B cell (primary cell): ENCODE measurements at regions not wholly inside any gene's neighbourhood (a gene's known extent, or its start where the extent isn't known, plus 50 kb on each side); places are given as distances from the start of the nearest gene placed in this dataset.

Experiments
- ATAC-seq: fragments of 200-7000 bp; cut with Tn5 transposase; one replicate; pipeline ENCODE4 v1.10.0; 2021; ENCODE audit warnings: low read depth, mild to moderate bottlenecking, moderate number of reproducible peaks, moderate library complexity
- CTCF ChIA-PET: fragments of 350-600 bp; sonication (Branson Sonifier 250); formaldehyde crosslinking; loops from one replicate; lab custom pipeline; 2021; ENCODE audit warnings: antibody characterized with exemption, inconsistent platforms; lab: Charles Lee
- POLR2A ChIA-PET: fragments of 350-600 bp; sonication (Branson Sonifier 250); formaldehyde crosslinking; loops from one replicate; lab custom pipeline; 2021; ENCODE audit warnings: antibody characterized with exemption; lab: Charles Lee
- DNase-seq: peaks from one replicate; pipeline ENCODE4 v3.0.0; 2013
- H2AFZ ChIP-seq: 2 replicates; pipeline ENCODE4 v1.6.1; 2012; ENCODE audit warnings: mild to moderate bottlenecking, low read depth, low read length; ENCODE audit not compliant: insufficient read depth, poor library complexity, severe bottlenecking
- H3K27ac ChIP-seq, 2 donors: 1 replicate in 1 of 2; 2 replicates in 1 of 2; pipeline ENCODE4 v1.5.1; 2012 to 2013; ENCODE audit warnings: low read length in 2 of 2, mild to moderate bottlenecking in 2 of 2, moderate library complexity in 1 of 2
- H3K27me3 ChIP-seq, 4 experiments: fragments of 200-600 bp in 1 of 4; sonication (generic) in 1 of 4; replicated peaks in 1 of 4; 1 replicate in 2 of 4; 2 replicates in 2 of 4; pipeline versions ENCODE4 v1.6.1 to v1.7.0; 2013 to 2016; ENCODE audit warnings: low read length in 3 of 4, mild to moderate bottlenecking in 2 of 4, mixed read lengths in 1 of 4, moderate library complexity in 1 of 4; ENCODE audit not compliant: insufficient read depth in 4 of 4, control insufficient read depth in 3 of 4; ENCODE audit errors: control extremely low read depth in 1 of 4
- H3K36me3 ChIP-seq, 2 experiments: replicated peaks in 1 of 2; 1 replicate in 1 of 2; 2 replicates in 1 of 2; pipeline versions ENCODE4 v1.6.1 to v1.7.1; 2013; ENCODE audit warnings: low read length in 1 of 2; ENCODE audit not compliant: insufficient read depth in 2 of 2, control insufficient read depth in 1 of 2; ENCODE audit errors: control extremely low read depth in 1 of 2, extremely low read depth in 1 of 2
- H3K4me1 ChIP-seq, 2 donors: fragments of 200-600 bp in 1 of 2; sonication (generic) in 1 of 2; 1 replicate in 1 of 2; 2 replicates in 1 of 2; pipeline versions ENCODE4 v1.5.1 to v1.6.1; 2013 to 2017; ENCODE audit warnings: low read length in 2 of 2; ENCODE audit not compliant: control insufficient read depth in 2 of 2, insufficient read depth in 2 of 2
- H3K4me2 ChIP-seq: replicated peaks from 2 replicates; pipeline ENCODE3; 2012; ENCODE audit warnings: mild to moderate bottlenecking, low read depth, low read length; ENCODE audit not compliant: poor library complexity, severe bottlenecking
- H3K4me3 ChIP-seq, 5 experiments: fragments of 200-600 bp in 1 of 5; sonication (generic) in 1 of 5; 1 replicate in 3 of 5; 2 replicates in 2 of 5; pipeline versions ENCODE4 v1.5.1 to v1.7.0; 2011 to 2016; ENCODE audit warnings: low read length in 4 of 5, mild to moderate bottlenecking in 4 of 5, low read depth in 2 of 5, control low read depth in 1 of 5, moderate library complexity in 1 of 5; ENCODE audit not compliant: insufficient read depth in 1 of 5; ENCODE audit errors: control extremely low read depth in 1 of 5, extremely low read depth in 1 of 5
- H3K79me2 ChIP-seq: fragments of 200-600 bp; sonication (generic); one replicate; pipeline ENCODE4 v1.6.0; 2016; ENCODE audit warnings: low read length; ENCODE audit not compliant: control insufficient read depth, insufficient read depth
- H3K9ac ChIP-seq: fragments of 200-600 bp; sonication (generic); 2 replicates; pipeline ENCODE4 v1.6.1; 2017; ENCODE audit warnings: mild to moderate bottlenecking, low read length, moderate library complexity
- H3K9me3 ChIP-seq, 3 donors: one replicate each; pipeline versions ENCODE4 v1.6.1 to v1.7.1; 2013; ENCODE audit warnings: low read length in 2 of 3; ENCODE audit not compliant: control insufficient read depth in 2 of 3, insufficient read depth in 1 of 3; ENCODE audit errors: control extremely low read depth in 1 of 3
- H4K20me1 ChIP-seq: 2 replicates; pipeline ENCODE4 v1.6.0; 2012; ENCODE audit warnings: mild to moderate bottlenecking, low read length; ENCODE audit not compliant: insufficient read depth, control insufficient read depth, poor library complexity, severe bottlenecking
- H3K27ac Mint-ChIP-seq: one replicate; pipeline ENCODE4 v1.8.0; 2021; ENCODE audit warnings: mixed read lengths
- H3K27me3 Mint-ChIP-seq: one replicate; pipeline ENCODE4 v1.8.0; 2021; ENCODE audit warnings: mixed read lengths
- H3K4me1 Mint-ChIP-seq: one replicate; pipeline ENCODE4 v1.8.0; 2021; ENCODE audit warnings: mixed read lengths
- H3K4me3 Mint-ChIP-seq: one replicate; pipeline ENCODE4 v1.8.0; 2021; ENCODE audit warnings: mixed read lengths
- H3K9me3 Mint-ChIP-seq: one replicate; pipeline ENCODE4 v1.8.0; 2022; ENCODE audit warnings: mixed read lengths; ENCODE audit not compliant: insufficient read depth
- CTCF ChIP-seq: fragments of 200-600 bp; IDR thresholded peaks from one replicate; pipeline ENCODE4 v1.8.0; 2022; ENCODE audit warnings: antibody characterized with exemption, mild to moderate bottlenecking
- EZH2 ChIP-seq: IDR thresholded peaks from 2 replicates; pipeline ENCODE4 v1.6.1; 2012; ENCODE audit warnings: borderline replicate concordance, low read depth, mild to moderate bottlenecking, moderate library complexity, low read length; ENCODE audit not compliant: insufficient read depth, poor library complexity, severe bottlenecking
- WGBS: methylation state at CpG from one replicate; pipeline ENCODE4 v1.1.5; 2013; ENCODE audit warnings: missing lambda C conversion rate; ENCODE audit not compliant: insufficient coverage; 5-methylcytosine and 5-hydroxymethylcytosine counted together
- intact Hi-C: fragments of 100-400 bp; cut with micrococcal nuclease; formaldehyde crosslinking; loops from one replicate; pipeline ENCODE4 v1.10.0; 2022

GRCh38 chr6:87791029-87791428 is 89.0 kb upstream of the AKIRIN2 start:
- TF ChIP-seq CTCF (no peak), EZH2 (no peak)
- no peak overlapping the region for H3K4me2 ChIP-seq
- H3K9ac ChIP-seq: no peak overlapping the region
- peak overlapping the region in 1 of 2 donors; percentile 44 for H3K27ac ChIP-seq
- no peaks in the 10 kb centered on the region for H4K20me1 ChIP-seq
- H3K4me1 ChIP-seq: peaks cover 19 to 32% of the 10 kb centered on the region in 2 donors
- H3K9me3 ChIP-seq: no peaks in the 10 kb centered on the region
- H3K27me3 Mint-ChIP-seq: no peaks in the 10 kb centered on the region
- intact Hi-C loops: loop anchor here (5.0 kb wide), 1 partner anchor 34 kb away; no protein-coding TSS in a partner anchor
- H3K4me1 Mint-ChIP-seq: peaks cover 33% of the 10 kb centered on the region
- ChIA-PET POLR2A (interaction anchor here (1.0 kb wide), 1 partner anchor 58 kb away, joined by 3 read pairs; no protein-coding TSS in a partner anchor), CTCF (no interaction called here)
- no peaks in the 10 kb centered on the region for H3K9me3 Mint-ChIP-seq
- no peak overlapping the region for H3K4me3 Mint-ChIP-seq
- ATAC-seq (no peak), DNase-seq (no peak)
- no peaks in the 10 kb centered on the region for H3K36me3 ChIP-seq
- H3K27ac Mint-ChIP-seq: no peak overlapping the region
- H3K27me3 ChIP-seq: no peaks in the 10 kb centered on the region
- no peaks in the 10 kb centered on the region for H3K79me2 ChIP-seq
- H3K4me3 ChIP-seq: no peak overlapping the region
- H2AFZ ChIP-seq: no peak overlapping the region

GRCh38 chr6:87789900-87790290 is 87.9 kb upstream of the AKIRIN2 start:
- H3K4me1 ChIP-seq: peaks cover 14 to 20% of the 10 kb centered on the region in 2 donors
- H3K36me3 ChIP-seq: no peaks in the 10 kb centered on the region
- no peak overlapping the region for H3K27ac Mint-ChIP-seq
- ATAC-seq (no peak), DNase-seq (no peak)
- no peak overlapping the region for H3K4me3 Mint-ChIP-seq
- no CpG with 5 or more reads among the region's 3 CpGs for WGBS
- H3K9me3 Mint-ChIP-seq: no peaks in the 10 kb centered on the region
- no peak overlapping the region for H3K4me3 ChIP-seq
- peaks cover 23% of the 10 kb centered on the region for H3K4me1 Mint-ChIP-seq
- no peaks in the 10 kb centered on the region for H3K79me2 ChIP-seq
- H4K20me1 ChIP-seq: no peaks in the 10 kb centered on the region
- TF ChIP-seq EZH2 (no peak), CTCF (no peak)
- H3K9me3 ChIP-seq: no peaks in the 10 kb centered on the region
- H2AFZ ChIP-seq: no peak overlapping the region
- ChIA-PET CTCF (interaction anchor here (1.2 kb wide), 1 partner anchor 10 kb away, joined by 3 read pairs; no protein-coding TSS in a partner anchor), POLR2A (no interaction called here)
- no peaks in the 10 kb centered on the region for H3K27me3 Mint-ChIP-seq
- H3K27me3 ChIP-seq: no peaks in the 10 kb centered on the region
- H3K4me2 ChIP-seq: no peak overlapping the region
- intact Hi-C loops: loop anchor here (5.0 kb wide), 1 partner anchor 33 kb away; no protein-coding TSS in a partner anchor
- H3K27ac ChIP-seq: no peak overlapping the region
- no peak overlapping the region for H3K9ac ChIP-seq
